Renal pelvis (tissue), 1 donor: ENCODE measurements at regions not wholly inside any gene's neighbourhood (a gene's known extent, or its start where the extent isn't known, plus 50 kb on each side); places are given as distances from the start of the nearest gene placed in this dataset.
"Not testable (repeated sequence)": the region's sequence is repeated elsewhere in the genome, so short reads cannot be mapped to it uniquely, and the experiment has no call there.

Source experiments
- DNase-seq: peaks from one replicate; pipeline ENCODE4 v3.0.0-alpha.2; 2013

DNA sequence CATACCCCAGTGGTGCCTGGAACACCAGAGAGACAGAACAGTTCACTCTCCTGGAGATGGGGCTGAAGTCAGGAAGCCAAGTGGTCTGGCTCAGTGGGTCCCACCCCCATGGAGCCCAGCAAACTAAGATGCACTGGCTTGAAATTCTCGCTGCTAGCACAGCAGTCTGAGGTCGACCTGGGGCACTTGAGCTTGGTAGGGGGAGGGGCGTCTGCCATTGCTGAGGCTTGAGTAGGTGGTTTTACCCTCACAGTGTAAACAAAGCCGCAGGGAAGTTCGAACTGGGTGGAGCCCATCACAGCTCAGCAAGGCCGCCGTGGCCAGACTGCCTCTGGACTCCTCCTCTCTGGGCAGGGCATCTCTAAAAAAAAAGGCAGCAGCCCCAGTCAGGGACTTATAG, 272.0 kb downstream of the KLF13 start:
- DNase-seq = peak; percentile 4

- no peak for DNase-seq
Observed at GRCh38 chr15:31605467-31605931, 278.9 kb downstream of the KLF13 start.

DNA sequence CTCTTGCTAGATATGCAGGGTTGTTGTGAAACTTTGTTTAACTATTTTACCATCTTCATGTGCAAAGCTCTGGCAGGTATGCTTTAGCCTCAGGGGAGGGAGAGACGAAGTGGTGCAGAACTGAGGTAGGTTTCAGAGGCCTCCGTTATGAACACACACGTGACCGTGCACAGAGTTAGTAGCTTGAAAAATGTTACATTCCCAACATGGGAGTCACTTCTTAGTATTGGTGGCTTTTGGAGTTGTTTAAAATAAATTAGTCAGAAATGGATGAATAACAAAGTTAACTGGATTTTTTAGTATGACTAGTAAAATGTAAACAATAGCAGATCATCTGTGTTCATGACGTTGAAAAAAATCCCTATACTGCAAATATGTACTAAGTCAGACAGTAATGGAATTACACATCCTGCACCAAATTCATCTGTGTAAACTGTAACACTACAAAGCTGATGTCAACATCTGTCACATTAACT, 279.6 kb downstream of the KLF13 start:
- no peak for DNase-seq

DNA sequence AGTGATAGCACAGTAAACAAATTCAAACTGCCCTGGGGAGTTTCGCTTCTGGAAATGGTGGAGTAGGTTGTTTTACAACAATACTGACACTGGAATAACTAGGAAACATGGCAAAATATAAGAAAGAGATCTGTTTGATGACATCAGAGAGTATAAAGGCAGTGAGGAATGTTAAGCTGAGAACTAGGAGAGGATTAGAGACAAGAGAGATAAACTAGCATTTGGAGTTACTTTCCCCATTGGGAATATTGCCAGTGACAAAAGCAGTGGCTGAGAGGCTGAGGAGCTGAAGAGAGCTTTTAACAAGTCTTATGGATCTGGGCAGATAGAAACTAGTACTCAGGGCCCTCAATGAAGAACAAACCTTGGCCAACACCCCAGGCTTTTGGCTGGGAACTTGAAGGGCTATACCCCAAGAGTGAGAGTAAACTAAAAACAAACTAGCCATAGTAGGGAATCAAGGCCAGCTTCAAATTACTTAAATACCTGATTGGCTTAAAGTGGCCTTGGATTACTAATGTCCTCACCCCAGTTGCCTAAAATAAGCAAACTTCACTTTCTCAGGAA, 280.4 kb downstream of the KLF13 start:
- DNase-seq = no peak

- DNase-seq = no peak
Observed at GRCh38 chr15:31607656-31608055, 281.0 kb downstream of the KLF13 start.

- DNase-seq = no peak
Observed at GRCh38 chr15:31609258-31609681, 282.6 kb downstream of the KLF13 start.

DNA sequence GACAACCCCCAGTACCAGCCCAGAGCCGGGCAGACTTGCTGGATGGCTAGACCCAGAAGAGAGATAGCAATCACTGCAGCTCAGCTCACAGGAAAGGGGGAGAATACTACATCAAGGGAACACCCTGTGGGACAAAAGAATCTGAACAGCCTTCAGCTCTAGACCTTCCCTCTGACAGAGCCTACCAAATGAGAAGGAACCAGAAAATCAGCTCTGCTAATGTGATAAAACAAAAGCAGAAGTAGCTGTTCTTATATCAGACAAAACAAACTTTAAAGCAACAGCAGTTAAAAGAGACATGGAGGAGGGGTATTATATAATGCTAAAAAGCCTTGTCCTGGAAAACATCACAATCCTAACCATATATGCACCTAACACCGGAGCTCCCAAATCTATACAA, 283.3 kb downstream of the KLF13 start:
- DNase-seq = no peak

DNA sequence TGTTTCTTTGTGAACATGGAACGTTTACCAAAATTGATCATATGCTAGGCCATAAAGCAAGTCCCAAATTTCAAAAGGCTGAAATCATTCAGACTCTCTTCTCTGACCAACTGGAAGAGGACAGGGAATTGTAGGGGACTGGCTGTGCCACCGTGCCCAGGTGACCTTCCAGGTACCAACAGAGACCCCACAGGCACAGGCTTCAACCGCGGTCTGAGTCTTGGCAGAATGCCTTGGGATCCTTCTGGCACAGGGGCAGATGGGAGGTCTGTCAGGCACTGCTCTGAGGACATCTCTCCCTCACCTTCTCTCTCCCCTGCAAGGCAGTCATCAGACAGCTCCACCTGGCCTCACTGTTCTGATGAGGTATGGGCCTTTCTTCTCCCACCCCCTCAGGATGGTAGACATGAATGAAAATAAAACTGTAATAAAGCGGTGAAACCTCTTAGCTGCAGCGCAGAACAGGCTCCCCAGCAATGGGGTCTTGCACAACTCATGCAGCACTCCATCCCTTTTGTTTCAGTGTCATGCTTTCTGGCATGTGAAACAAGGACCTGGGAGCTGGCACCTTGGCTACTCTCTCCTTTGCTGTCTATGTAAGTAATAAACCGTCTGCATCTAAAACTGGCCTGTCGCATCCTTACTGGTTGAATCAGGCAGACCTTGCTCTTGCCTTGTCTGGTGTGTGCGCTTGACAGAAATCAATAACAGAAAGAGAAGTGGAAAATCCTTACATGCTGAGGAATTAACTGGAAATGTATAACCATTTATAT, 289.2 kb downstream of the KLF13 start:
- DNase-seq = no peak

- DNase-seq = not testable (repeated sequence)
Observed at GRCh38 chr15:31623297-31623696, 296.7 kb downstream of the KLF13 start.

- DNase-seq = not testable (repeated sequence)
Observed at GRCh38 chr15:31624115-31624514, 297.5 kb downstream of the KLF13 start.

DNA sequence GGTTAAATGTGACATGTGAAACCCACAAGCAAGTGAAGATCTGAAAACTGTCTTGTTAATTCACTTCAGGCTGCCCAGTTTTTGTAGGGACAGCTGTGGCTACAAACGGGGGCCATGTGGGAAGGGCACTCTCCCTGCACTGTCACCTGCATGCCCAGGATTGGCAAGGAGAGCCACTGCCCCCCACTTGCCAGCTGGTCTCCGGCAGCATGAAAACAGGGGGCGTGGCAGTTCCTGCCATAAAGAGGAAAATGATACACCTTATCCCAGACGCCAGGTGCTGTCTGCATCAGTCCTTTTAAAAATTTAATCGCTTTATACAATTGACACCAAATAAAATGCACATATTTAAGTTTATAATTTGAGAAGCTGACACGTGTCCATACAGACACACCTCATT, 309.1 kb downstream of the KLF13 start:
- DNase-seq = not testable (repeated sequence)

- not testable (repeated sequence) for DNase-seq
Observed at GRCh38 chr15:31636911-31637310, 310.3 kb downstream of the KLF13 start.

GRCh38 chr15:31643955-31644354, 317.3 kb downstream of the KLF13 start:
- not testable (repeated sequence) for DNase-seq

- DNase-seq = not testable (repeated sequence)
Observed at GRCh38 chr15:31644761-31645160, 318.1 kb downstream of the KLF13 start.

DNA sequence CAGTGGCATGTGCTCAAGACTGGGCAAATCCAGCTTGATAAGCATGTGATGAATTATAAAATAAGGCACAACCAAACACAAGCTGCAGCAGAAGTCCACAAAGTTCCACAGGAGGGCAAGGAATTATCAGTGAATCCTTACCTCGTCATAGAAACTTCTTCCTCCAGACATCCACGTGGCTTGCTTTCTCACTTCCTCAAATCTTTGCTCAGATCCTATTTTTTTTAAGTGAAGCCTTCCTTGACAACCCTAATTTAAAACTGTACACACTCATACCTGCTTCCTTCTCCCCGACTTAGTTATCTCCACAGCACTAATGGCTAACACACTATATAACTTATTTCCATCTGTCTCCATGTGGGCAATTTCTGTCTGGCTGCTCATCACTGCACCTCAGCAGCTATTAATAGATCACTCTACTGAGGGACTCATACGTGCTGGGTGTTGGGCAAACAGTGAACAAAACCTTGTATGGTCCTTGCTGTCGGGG, 320.7 kb downstream of the KLF13 start:
- not testable (repeated sequence) for DNase-seq

GRCh38 chr15:31649634-31650033, 323.0 kb downstream of the KLF13 start:
- DNase-seq = not testable (repeated sequence)

DNA sequence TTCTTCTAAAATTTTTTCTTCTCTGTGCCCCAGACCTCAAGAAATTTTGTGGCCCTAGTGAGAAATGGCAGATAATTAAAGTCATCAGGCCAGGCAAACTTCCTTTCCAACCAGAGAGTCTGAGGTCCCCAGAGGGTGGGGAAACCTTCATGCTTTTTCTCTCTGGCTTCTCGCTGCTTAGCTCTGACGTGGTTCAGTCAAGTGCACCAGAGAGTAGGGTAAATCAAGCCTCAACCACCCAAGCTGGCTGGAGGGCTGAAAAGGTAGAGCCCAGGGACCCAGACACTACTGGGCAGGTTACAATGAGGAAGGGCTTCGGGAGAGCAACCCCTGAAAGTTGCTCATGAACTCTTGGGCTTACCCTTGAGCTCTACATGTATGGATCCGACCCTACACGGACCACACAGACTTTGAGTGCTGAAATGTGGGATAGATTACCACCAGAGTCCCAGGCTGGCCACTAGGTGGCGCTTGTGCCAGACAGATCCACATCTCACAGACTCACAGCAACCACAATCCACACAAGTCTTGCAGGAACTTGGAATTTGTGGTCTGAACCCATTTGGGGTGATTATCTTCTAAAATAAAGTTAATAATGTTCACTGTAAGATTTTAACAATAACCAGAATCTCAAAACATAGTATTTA, 323.5 kb downstream of the KLF13 start:
- DNase-seq = not testable (repeated sequence)

- not testable (repeated sequence) for DNase-seq
Observed at GRCh38 chr15:31656915-31657314, 330.3 kb downstream of the KLF13 start.

DNA sequence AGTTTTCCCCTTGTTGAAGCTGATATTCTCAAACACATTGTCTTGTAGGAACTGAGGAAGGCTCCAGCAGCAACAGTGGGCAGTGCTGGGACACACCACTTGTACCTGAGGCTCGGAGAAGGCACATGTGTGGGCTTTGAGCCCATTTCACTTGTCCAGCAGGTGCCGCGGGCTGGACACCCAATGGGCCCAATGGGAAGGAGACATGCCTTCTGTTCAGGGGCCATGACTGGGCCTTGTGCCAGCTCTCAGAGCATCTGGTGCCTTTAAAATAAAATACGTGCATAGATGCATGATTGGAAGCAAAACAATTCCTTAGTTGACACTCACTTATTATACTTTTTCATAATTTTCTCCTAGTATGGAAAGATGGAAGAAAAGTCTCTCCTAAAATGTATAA, 334.2 kb downstream of the KLF13 start:
- no peak for DNase-seq

GRCh38 chr15:31665732-31666131, 339.1 kb downstream of the KLF13 start:
- DNase-seq = not testable (repeated sequence)

GRCh38 chr15:31669158-31669908, 342.7 kb downstream of the KLF13 start:
- not testable (repeated sequence) for DNase-seq

DNA sequence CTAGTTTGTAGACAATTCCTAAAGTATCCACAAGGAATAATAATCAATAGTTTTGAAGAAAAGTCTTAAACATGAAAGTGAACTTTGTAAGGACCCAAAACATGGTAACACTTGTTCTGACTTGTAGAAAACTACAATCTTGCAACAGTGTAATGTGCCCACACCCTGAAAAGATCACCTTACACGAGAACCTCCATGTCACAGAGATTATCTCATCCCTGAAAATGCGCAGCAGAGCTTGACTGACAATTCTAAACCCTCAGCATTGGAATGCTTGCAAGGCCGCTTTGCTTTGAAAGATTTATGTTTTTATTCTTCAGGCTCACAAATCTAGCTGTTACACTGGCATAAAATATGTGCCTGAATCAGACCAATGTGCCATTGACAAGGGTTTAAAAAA, 346.6 kb downstream of the KLF13 start:
- peak; percentile 4 for DNase-seq
